GM23338 (cell line): ENCODE measurements at regions not wholly inside any gene's neighbourhood (a gene's known extent, or its start where the extent isn't known, plus 50 kb on each side); places are given as distances from the start of the nearest gene placed in this dataset.

Source experiments
- REST ChIP-seq: IDR thresholded peaks from one replicate; pipeline ENCODE4 v1.6.1; 2018; ENCODE audit warnings: antibody characterized with exemption; ENCODE audit not compliant: unreplicated experiment
- TF ChIP-seq, protein P1 (sequence below), 2 experiments: fragments of 200-600 bp in 1 of 2; sonication (generic) in 1 of 2; conservative IDR thresholded peaks; 2 replicates each; pipeline versions ENCODE4 v1.5.1 to v1.6.1; 2016 to 2017; ENCODE audit warnings: antibody characterized with exemption in 2 of 2, low read depth in 2 of 2, mild to moderate bottlenecking in 2 of 2, moderate library complexity in 1 of 2

- TF ChIP-seq REST: no peak
- TF ChIP-seq, protein P1, sequence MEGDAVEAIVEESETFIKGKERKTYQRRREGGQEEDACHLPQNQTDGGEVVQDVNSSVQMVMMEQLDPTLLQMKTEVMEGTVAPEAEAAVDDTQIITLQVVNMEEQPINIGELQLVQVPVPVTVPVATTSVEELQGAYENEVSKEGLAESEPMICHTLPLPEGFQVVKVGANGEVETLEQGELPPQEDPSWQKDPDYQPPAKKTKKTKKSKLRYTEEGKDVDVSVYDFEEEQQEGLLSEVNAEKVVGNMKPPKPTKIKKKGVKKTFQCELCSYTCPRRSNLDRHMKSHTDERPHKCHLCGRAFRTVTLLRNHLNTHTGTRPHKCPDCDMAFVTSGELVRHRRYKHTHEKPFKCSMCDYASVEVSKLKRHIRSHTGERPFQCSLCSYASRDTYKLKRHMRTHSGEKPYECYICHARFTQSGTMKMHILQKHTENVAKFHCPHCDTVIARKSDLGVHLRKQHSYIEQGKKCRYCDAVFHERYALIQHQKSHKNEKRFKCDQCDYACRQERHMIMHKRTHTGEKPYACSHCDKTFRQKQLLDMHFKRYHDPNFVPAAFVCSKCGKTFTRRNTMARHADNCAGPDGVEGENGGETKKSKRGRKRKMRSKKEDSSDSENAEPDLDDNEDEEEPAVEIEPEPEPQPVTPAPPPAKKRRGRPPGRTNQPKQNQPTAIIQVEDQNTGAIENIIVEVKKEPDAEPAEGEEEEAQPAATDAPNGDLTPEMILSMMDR (conservative IDR thresholded peaks at IDR 0.05; ENCODE audit: low read depth in 2 of 2): no peak
These were observed 410.9 kb upstream of the TCF4 start for GRCh38 chr18:55998801-55999385.
